ENCODE measurements at regions not wholly inside any gene's neighbourhood (a gene's known extent, or its start where the extent isn't known, plus 50 kb on each side); places are given as distances from the start of the nearest gene placed in this dataset.

- TF ChIP-seq CTCF (IDR thresholded peaks at IDR 0.05), result no peak
- TF ChIP-seq POLR2A (IDR thresholded peaks at IDR 0.05), result no peak
Measured at GRCh38 chr3:5485427-5485826, 297.9 kb downstream of the EDEM1 start.
